ENCODE measurements at regions not wholly inside any gene's neighbourhood (a gene's known extent, or its start where the extent isn't known, plus 50 kb on each side); places are given as distances from the start of the nearest gene placed in this dataset.

- TF ChIP-seq TAF1 (IDR thresholded peaks at IDR 0.05; ENCODE audit: borderline replicate concordance, low read depth, low read length) (no peak), POLR2A (IDR thresholded peaks at IDR 0.05; ENCODE audit: low read depth, low read length) (no peak), POLR2AphosphoS5 (IDR thresholded peaks at IDR 0.05; ENCODE audit: low read depth, low read length) (no peak)
- DNase-seq (ENCODE audit: insufficient read length) (no peak), FAIRE-seq (no peak)
These were observed 89.9 kb downstream of the TSEN15 start for GRCh38 chr1:184141361-184141880.

- TF ChIP-seq TAF1 (IDR thresholded peaks at IDR 0.05; ENCODE audit: borderline replicate concordance, low read depth, low read length) (no peak), POLR2AphosphoS5 (IDR thresholded peaks at IDR 0.05; ENCODE audit: low read depth, low read length) (no peak), POLR2A (IDR thresholded peaks at IDR 0.05; ENCODE audit: low read depth, low read length) (no peak)
- FAIRE-seq (no peak), DNase-seq (ENCODE audit: insufficient read length) (no peak)
These were observed 91.9 kb downstream of the TSEN15 start for GRCh38 chr1:184143449-184143848.

GRCh38 chr1:184145083-184145482 is 93.6 kb downstream of the TSEN15 start:
- DNase-seq (ENCODE audit: insufficient read length) (no peak), FAIRE-seq (no peak)
- TF ChIP-seq TAF1 (IDR thresholded peaks at IDR 0.05; ENCODE audit: borderline replicate concordance, low read depth, low read length) (no peak), POLR2A (IDR thresholded peaks at IDR 0.05; ENCODE audit: low read depth, low read length) (no peak), POLR2AphosphoS5 (IDR thresholded peaks at IDR 0.05; ENCODE audit: low read depth, low read length) (no peak)

GRCh38 chr1:184146202-184146601 is 94.7 kb downstream of the TSEN15 start:
- DNase-seq (ENCODE audit: insufficient read length) (no peak), FAIRE-seq (no peak)
- TF ChIP-seq TAF1 (IDR thresholded peaks at IDR 0.05; ENCODE audit: borderline replicate concordance, low read depth, low read length), result no peak
- TF ChIP-seq POLR2AphosphoS5 (IDR thresholded peaks at IDR 0.05; ENCODE audit: low read depth, low read length), result no peak
- TF ChIP-seq POLR2A (IDR thresholded peaks at IDR 0.05; ENCODE audit: low read depth, low read length), result no peak

GRCh38 chr1:184150776-184151531 is 99.4 kb downstream of the TSEN15 start:
- TF ChIP-seq POLR2AphosphoS5 (IDR thresholded peaks at IDR 0.05; ENCODE audit: low read depth, low read length), result no peak
- DNase-seq (ENCODE audit: insufficient read length) (no peak), FAIRE-seq (no peak)

GRCh38 chr1:184152434-184152898 is 100.9 kb downstream of the TSEN15 start:
- DNase-seq (ENCODE audit: insufficient read length), result no peak
- no peak for FAIRE-seq
- no peak for TF ChIP-seq POLR2AphosphoS5 (IDR thresholded peaks at IDR 0.05; ENCODE audit: low read depth, low read length)
- TF ChIP-seq POLR2A (IDR thresholded peaks at IDR 0.05; ENCODE audit: low read depth, low read length), result no peak
- no peak for TF ChIP-seq TAF1 (IDR thresholded peaks at IDR 0.05; ENCODE audit: borderline replicate concordance, low read depth, low read length)

GRCh38 chr1:184152974-184153373 is 101.4 kb downstream of the TSEN15 start:
- TF ChIP-seq POLR2AphosphoS5 (IDR thresholded peaks at IDR 0.05; ENCODE audit: low read depth, low read length) (no peak), TAF1 (IDR thresholded peaks at IDR 0.05; ENCODE audit: borderline replicate concordance, low read depth, low read length) (no peak), POLR2A (IDR thresholded peaks at IDR 0.05; ENCODE audit: low read depth, low read length) (no peak)
- FAIRE-seq, result no peak
- DNase-seq (ENCODE audit: insufficient read length), result no peak

GRCh38 chr1:184153731-184154130 is 102.2 kb downstream of the TSEN15 start:
- FAIRE-seq (no peak), DNase-seq (ENCODE audit: insufficient read length) (no peak)
- TF ChIP-seq POLR2A (IDR thresholded peaks at IDR 0.05; ENCODE audit: low read depth, low read length) (no peak), TAF1 (IDR thresholded peaks at IDR 0.05; ENCODE audit: borderline replicate concordance, low read depth, low read length) (no peak), POLR2AphosphoS5 (IDR thresholded peaks at IDR 0.05; ENCODE audit: low read depth, low read length) (no peak)

GRCh38 chr1:184156521-184157393 is 105.2 kb downstream of the TSEN15 start:
- DNase-seq (ENCODE audit: insufficient read length), result no peak
- no peak for FAIRE-seq
- no peak for TF ChIP-seq POLR2A (IDR thresholded peaks at IDR 0.05; ENCODE audit: low read depth, low read length)

GRCh38 chr1:184157394-184157742 is 105.8 kb downstream of the TSEN15 start:
- DNase-seq (ENCODE audit: insufficient read length) (no peak), FAIRE-seq (no peak)
- TF ChIP-seq TAF1 (IDR thresholded peaks at IDR 0.05; ENCODE audit: borderline replicate concordance, low read depth, low read length) (no peak), POLR2A (IDR thresholded peaks at IDR 0.05; ENCODE audit: low read depth, low read length) (no peak), POLR2AphosphoS5 (IDR thresholded peaks at IDR 0.05; ENCODE audit: low read depth, low read length) (no peak)

- TF ChIP-seq POLR2AphosphoS5 (IDR thresholded peaks at IDR 0.05; ENCODE audit: low read depth, low read length) (no peak), POLR2A (IDR thresholded peaks at IDR 0.05; ENCODE audit: low read depth, low read length) (no peak), TAF1 (IDR thresholded peaks at IDR 0.05; ENCODE audit: borderline replicate concordance, low read depth, low read length) (no peak)
- FAIRE-seq (peak; percentile 42), DNase-seq (ENCODE audit: insufficient read length) (no peak)
These were observed 107.6 kb downstream of the TSEN15 start for GRCh38 chr1:184158896-184159681.
